ENCODE measurements at regions not wholly inside any gene's neighbourhood (a gene's known extent, or its start where the extent isn't known, plus 50 kb on each side); places are given as distances from the start of the nearest gene placed in this dataset.

- Histone ChIP-seq H3K4me3 (no peak overlapping the region), H3K36me3 (no peaks in the 10 kb centered on the region), H3K9me3 (ENCODE audit: low read depth) (no peaks in the 10 kb centered on the region), H3K27me3 (no peaks in the 10 kb centered on the region), H3K4me1 (ENCODE audit: low read depth) (no peaks in the 10 kb centered on the region), H3K27ac (no peak overlapping the region)
- DNase-seq (ENCODE audit: low read depth in 1 of 2, low spot score in 1 of 2): no peak
- no peak for TF ChIP-seq CTCF (IDR thresholded peaks at IDR 0.05; ENCODE audit: low read depth, low read length)
These were observed 223.2 kb downstream of the C16orf95 start for GRCh38 chr16:87093804-87094555.

- TF ChIP-seq CTCF (IDR thresholded peaks at IDR 0.05; ENCODE audit: low read depth, low read length): no peak
- DNase-seq (ENCODE audit: low read depth in 1 of 2, low spot score in 1 of 2): no peak
- no peak overlapping the region for H3K4me3 ChIP-seq
- H3K4me1 ChIP-seq (ENCODE audit: low read depth): no peaks in the 10 kb centered on the region
- no peak overlapping the region for H3K27ac ChIP-seq
- H3K9me3 ChIP-seq (ENCODE audit: low read depth): no peaks in the 10 kb centered on the region
- H3K36me3 ChIP-seq: no peaks in the 10 kb centered on the region
- H3K27me3 ChIP-seq: no peaks in the 10 kb centered on the region
These were observed 222.7 kb downstream of the C16orf95 start for GRCh38 chr16:87094556-87094865.

- no peaks in the 10 kb centered on the region for H3K36me3 ChIP-seq
- DNase-seq (ENCODE audit: low read depth in 1 of 2, low spot score in 1 of 2): no peak
- no peaks in the 10 kb centered on the region for H3K4me1 ChIP-seq (ENCODE audit: low read depth)
- H3K27ac ChIP-seq: no peak overlapping the region
- H3K4me3 ChIP-seq: no peak overlapping the region
- no peak for TF ChIP-seq CTCF (IDR thresholded peaks at IDR 0.05; ENCODE audit: low read depth, low read length)
- H3K9me3 ChIP-seq (ENCODE audit: low read depth): no peaks in the 10 kb centered on the region
- no peaks in the 10 kb centered on the region for H3K27me3 ChIP-seq
These were observed 221.9 kb downstream of the C16orf95 start for GRCh38 chr16:87095271-87095670.

- H3K36me3 ChIP-seq: no peaks in the 10 kb centered on the region
- H3K4me1 ChIP-seq (ENCODE audit: low read depth): no peaks in the 10 kb centered on the region
- H3K4me3 ChIP-seq: no peak overlapping the region
- no peaks in the 10 kb centered on the region for H3K27me3 ChIP-seq
- DNase-seq (ENCODE audit: low read depth in 1 of 2, low spot score in 1 of 2): no peak
- H3K9me3 ChIP-seq (ENCODE audit: low read depth): no peaks in the 10 kb centered on the region
- TF ChIP-seq CTCF (IDR thresholded peaks at IDR 0.05; ENCODE audit: low read depth, low read length): no peak
- H3K27ac ChIP-seq: no peak overlapping the region
These were observed 220.4 kb downstream of the C16orf95 start for GRCh38 chr16:87096746-87097333.

- no peak for DNase-seq (ENCODE audit: low read depth in 1 of 2, low spot score in 1 of 2)
- Histone ChIP-seq H3K27ac (no peak overlapping the region), H3K4me1 (ENCODE audit: low read depth) (no peaks in the 10 kb centered on the region), H3K4me3 (no peak overlapping the region), H3K9me3 (ENCODE audit: low read depth) (no peaks in the 10 kb centered on the region), H3K36me3 (no peaks in the 10 kb centered on the region), H3K27me3 (no peaks in the 10 kb centered on the region)
- no peak for TF ChIP-seq CTCF (IDR thresholded peaks at IDR 0.05; ENCODE audit: low read depth, low read length)
These were observed 218.8 kb downstream of the C16orf95 start for GRCh38 chr16:87098361-87098760.

Data from cardiac muscle cell (in vitro differentiated cells and primary cell).